ENCODE measurements at regions not wholly inside any gene's neighbourhood (a gene's known extent, or its start where the extent isn't known, plus 50 kb on each side); places are given as distances from the start of the nearest gene placed in this dataset.
A peak's percentile ranks its signal among the peaks of the same experiment; 100 is the strongest.

- peak; percentile 42 for DNase-seq
- H3K36me3 ChIP-seq (replicated peaks in 1 of 2; ENCODE audit: control insufficient read depth in 1 of 2, insufficient read depth in 2 of 2, low read length in 1 of 2): no peaks in the 10 kb centered on the region
- H3K4me2 ChIP-seq: no peak overlapping the region
- TF ChIP-seq FOSL2 (IDR thresholded peaks at IDR 0.05; ENCODE audit: borderline replicate concordance, low read depth) (no peak), GABPA (IDR thresholded peaks at IDR 0.05; ENCODE audit: low read depth) (no peak), CHD2 (IDR thresholded peaks at IDR 0.05; ENCODE audit: low read length, partially characterized antibody) (no peak), NRF1 (IDR thresholded peaks at IDR 0.05; ENCODE audit: low read depth, low read length) (no peak), ELF1 (IDR thresholded peaks at IDR 0.05) (no peak), MEF2A (IDR thresholded peaks at IDR 0.05; ENCODE audit: borderline replicate concordance, low read depth) (no peak), RCOR1 (IDR thresholded peaks at IDR 0.05; ENCODE audit: low read length) (no peak), TAF1 (IDR thresholded peaks at IDR 0.05; ENCODE audit: borderline replicate concordance, low read depth, low read length) (no peak), TCF12 (IDR thresholded peaks at IDR 0.05) (no peak), IRF3 (IDR thresholded peaks at IDR 0.05; ENCODE audit: low read depth, low read length) (no peak), MXI1 (IDR thresholded peaks at IDR 0.05; ENCODE audit: low read depth, low read length) (0 out of 2 replicates have a peak, but pooled peaks have one; percentile 24), JUND (IDR thresholded peaks at IDR 0.05) (no peak), GATA2 (CRISPR knock-in tag; IDR thresholded peaks at IDR 0.05) (peak; percentile 42; the same call in 1 of the 2 replicates), SMC3 (IDR thresholded peaks at IDR 0.05; ENCODE audit: low read depth, low read length) (no peak), TEAD4 (IDR thresholded peaks at IDR 0.05; ENCODE audit: borderline replicate concordance, insufficient read depth) (no peak), RXRA (IDR thresholded peaks at IDR 0.05; ENCODE audit: borderline replicate concordance, low read depth) (no peak), EP300 (IDR thresholded peaks at IDR 0.05; ENCODE audit: borderline replicate concordance in 1 of 2, low read depth in 1 of 2, low read length in 1 of 2) (peak in 1 of 2 experiments; percentile 4; a peak in 1 of 4 replicates), EZH2phosphoT487 (IDR thresholded peaks at IDR 0.05; ENCODE audit: borderline replicate concordance, low read depth) (no peak), POLR2AphosphoS5 (IDR thresholded peaks at IDR 0.05; ENCODE audit: low read depth, low read length) (no peak), RFX5 (IDR thresholded peaks at IDR 0.05; ENCODE audit: low read length) (no peak), RAD21 (IDR thresholded peaks at IDR 0.05; ENCODE audit: low read length) (0 out of 2 replicates have a peak, but pooled peaks have one; percentile 6), YY1 (IDR thresholded peaks at IDR 0.05; ENCODE audit: low read depth) (no peak)
- TF ChIP-seq, protein P1, sequence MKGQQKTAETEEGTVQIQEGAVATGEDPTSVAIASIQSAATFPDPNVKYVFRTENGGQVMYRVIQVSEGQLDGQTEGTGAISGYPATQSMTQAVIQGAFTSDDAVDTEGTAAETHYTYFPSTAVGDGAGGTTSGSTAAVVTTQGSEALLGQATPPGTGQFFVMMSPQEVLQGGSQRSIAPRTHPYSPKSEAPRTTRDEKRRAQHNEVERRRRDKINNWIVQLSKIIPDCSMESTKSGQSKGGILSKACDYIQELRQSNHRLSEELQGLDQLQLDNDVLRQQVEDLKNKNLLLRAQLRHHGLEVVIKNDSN (IDR thresholded peaks at IDR 0.05; ENCODE audit: borderline replicate concordance, low read depth): no peak
- TF ChIP-seq, protein P2, sequence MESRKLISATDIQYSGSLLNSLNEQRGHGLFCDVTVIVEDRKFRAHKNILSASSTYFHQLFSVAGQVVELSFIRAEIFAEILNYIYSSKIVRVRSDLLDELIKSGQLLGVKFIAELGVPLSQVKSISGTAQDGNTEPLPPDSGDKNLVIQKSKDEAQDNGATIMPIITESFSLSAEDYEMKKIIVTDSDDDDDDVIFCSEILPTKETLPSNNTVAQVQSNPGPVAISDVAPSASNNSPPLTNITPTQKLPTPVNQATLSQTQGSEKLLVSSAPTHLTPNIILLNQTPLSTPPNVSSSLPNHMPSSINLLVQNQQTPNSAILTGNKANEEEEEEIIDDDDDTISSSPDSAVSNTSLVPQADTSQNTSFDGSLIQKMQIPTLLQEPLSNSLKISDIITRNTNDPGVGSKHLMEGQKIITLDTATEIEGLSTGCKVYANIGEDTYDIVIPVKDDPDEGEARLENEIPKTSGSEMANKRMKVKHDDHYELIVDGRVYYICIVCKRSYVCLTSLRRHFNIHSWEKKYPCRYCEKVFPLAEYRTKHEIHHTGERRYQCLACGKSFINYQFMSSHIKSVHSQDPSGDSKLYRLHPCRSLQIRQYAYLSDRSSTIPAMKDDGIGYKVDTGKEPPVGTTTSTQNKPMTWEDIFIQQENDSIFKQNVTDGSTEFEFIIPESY (IDR thresholded peaks at IDR 0.05; ENCODE audit: borderline replicate concordance, low read depth): no peak
- TF ChIP-seq, protein P3, sequence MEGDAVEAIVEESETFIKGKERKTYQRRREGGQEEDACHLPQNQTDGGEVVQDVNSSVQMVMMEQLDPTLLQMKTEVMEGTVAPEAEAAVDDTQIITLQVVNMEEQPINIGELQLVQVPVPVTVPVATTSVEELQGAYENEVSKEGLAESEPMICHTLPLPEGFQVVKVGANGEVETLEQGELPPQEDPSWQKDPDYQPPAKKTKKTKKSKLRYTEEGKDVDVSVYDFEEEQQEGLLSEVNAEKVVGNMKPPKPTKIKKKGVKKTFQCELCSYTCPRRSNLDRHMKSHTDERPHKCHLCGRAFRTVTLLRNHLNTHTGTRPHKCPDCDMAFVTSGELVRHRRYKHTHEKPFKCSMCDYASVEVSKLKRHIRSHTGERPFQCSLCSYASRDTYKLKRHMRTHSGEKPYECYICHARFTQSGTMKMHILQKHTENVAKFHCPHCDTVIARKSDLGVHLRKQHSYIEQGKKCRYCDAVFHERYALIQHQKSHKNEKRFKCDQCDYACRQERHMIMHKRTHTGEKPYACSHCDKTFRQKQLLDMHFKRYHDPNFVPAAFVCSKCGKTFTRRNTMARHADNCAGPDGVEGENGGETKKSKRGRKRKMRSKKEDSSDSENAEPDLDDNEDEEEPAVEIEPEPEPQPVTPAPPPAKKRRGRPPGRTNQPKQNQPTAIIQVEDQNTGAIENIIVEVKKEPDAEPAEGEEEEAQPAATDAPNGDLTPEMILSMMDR (IDR thresholded peaks at IDR 0.05): no peak
- TF ChIP-seq, protein P4, sequence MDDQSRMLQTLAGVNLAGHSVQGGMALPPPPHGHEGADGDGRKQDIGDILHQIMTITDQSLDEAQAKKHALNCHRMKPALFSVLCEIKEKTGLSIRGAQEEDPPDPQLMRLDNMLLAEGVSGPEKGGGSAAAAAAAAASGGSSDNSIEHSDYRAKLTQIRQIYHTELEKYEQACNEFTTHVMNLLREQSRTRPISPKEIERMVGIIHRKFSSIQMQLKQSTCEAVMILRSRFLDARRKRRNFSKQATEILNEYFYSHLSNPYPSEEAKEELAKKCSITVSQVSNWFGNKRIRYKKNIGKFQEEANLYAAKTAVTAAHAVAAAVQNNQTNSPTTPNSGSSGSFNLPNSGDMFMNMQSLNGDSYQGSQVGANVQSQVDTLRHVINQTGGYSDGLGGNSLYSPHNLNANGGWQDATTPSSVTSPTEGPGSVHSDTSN (IDR thresholded peaks at IDR 0.05): no peak
- TF ChIP-seq, protein P5, sequence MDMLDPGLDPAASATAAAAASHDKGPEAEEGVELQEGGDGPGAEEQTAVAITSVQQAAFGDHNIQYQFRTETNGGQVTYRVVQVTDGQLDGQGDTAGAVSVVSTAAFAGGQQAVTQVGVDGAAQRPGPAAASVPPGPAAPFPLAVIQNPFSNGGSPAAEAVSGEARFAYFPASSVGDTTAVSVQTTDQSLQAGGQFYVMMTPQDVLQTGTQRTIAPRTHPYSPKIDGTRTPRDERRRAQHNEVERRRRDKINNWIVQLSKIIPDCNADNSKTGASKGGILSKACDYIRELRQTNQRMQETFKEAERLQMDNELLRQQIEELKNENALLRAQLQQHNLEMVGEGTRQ (IDR thresholded peaks at IDR 0.05; ENCODE audit: borderline replicate concordance, low read depth, low read length): no peak
Measured at GRCh38 chr11:115566180-115566764, 62.1 kb upstream of the CADM1 start.

More at GRCh38 chr11:115566180-115566764, 62.1 kb upstream of the CADM1 start:
- Histone ChIP-seq H3K79me2 (ENCODE audit: insufficient read depth) (no peaks in the 10 kb centered on the region), H3K9me2 (no peaks in the 10 kb centered on the region), H3K27ac (ENCODE audit: low read depth in 2 of 2, low read length in 1 of 2) (peak overlapping the region in 1 of 2 experiments; percentile 77; a peak in 2 of 4 replicates), H2AFZ (ENCODE audit: low read depth) (no peak overlapping the region), H3K4me1 (ENCODE audit: control insufficient read depth in 1 of 2, insufficient read depth in 2 of 2, low read depth in 1 of 2, low read length in 1 of 2) (peaks cover 0 to 19% of the 10 kb centered on the region in 2 experiments; a peak in 1 of 4 replicates), H4K20me1 (ENCODE audit: insufficient read depth) (no peaks in the 10 kb centered on the region), H3K27me3 (ENCODE audit: insufficient read depth) (0 out of 2 replicates have a peak, but pooled peaks cover 5% of the 10 kb centered on the region), H3K9me3 (no peaks in the 10 kb centered on the region), H3K9ac (no peak overlapping the region), H3K4me3 (ENCODE audit: low read depth in 2 of 2, low read length in 1 of 2) (no peak overlapping the region), H3F3A (replicated peaks; ENCODE audit: insufficient read depth) (no peaks in the 10 kb centered on the region)
- CTCF ChIA-PET: interaction anchor here (0.6 kb wide), 1 partner anchor 352 kb away, joined by 3 read pairs; no protein-coding TSS in a partner anchor
- POLR2A ChIA-PET: no interaction called here
- 43% methylated on average over 9 of the region's 9 CpGs for WGBS (ENCODE audit: low lambda C conversion rate)

All from SK-N-SH (cell line).